Activated naive CD4-positive, alpha-beta T cell treated with anti-CD3 and anti-CD28 coated beads for 36 hours (primary cell): ENCODE measurements at regions not wholly inside any gene's neighbourhood (a gene's known extent, or its start where the extent isn't known, plus 50 kb on each side); places are given as distances from the start of the nearest gene placed in this dataset.

Experiments
- CTCF ChIA-PET: fragments of 350-600 bp; sonication (Branson Sonifier 250); formaldehyde crosslinking; loops from one replicate; lab custom pipeline; 2021; ENCODE audit warnings: antibody characterized with exemption; lab: Charles Lee
- DNase-seq: peaks from one replicate; pipeline ENCODE4 v3.0.0-alpha.2; 2020
- H3K27ac Mint-ChIP-seq: one replicate; pipeline ENCODE4 v1.8.0; 2021; ENCODE audit warnings: mild to moderate bottlenecking, mixed read lengths
- H3K27me3 Mint-ChIP-seq: one replicate; pipeline ENCODE4 v1.8.0; 2021; ENCODE audit warnings: low read depth, mixed read lengths
- H3K36me3 Mint-ChIP-seq: one replicate; pipeline ENCODE4 v1.8.0; 2021; ENCODE audit warnings: low read depth, mixed read lengths
- H3K4me1 Mint-ChIP-seq: one replicate; pipeline ENCODE4 v1.8.0; 2021; ENCODE audit warnings: low read depth, mixed read lengths
- H3K4me3 Mint-ChIP-seq: one replicate; pipeline ENCODE4 v1.8.0; 2021; ENCODE audit warnings: mild to moderate bottlenecking, moderate library complexity, mixed read lengths
- H3K9me3 Mint-ChIP-seq: one replicate; pipeline ENCODE4 v1.8.0; 2021; ENCODE audit warnings: mixed read lengths
- intact Hi-C: fragments of 100-400 bp; cut with micrococcal nuclease; formaldehyde crosslinking; loops from one replicate; pipeline ENCODE4 v1.15.1; 2023

GRCh38 chr2:150587547-150588505, 100.4 kb upstream of the RND3 start:
- H3K4me3 Mint-ChIP-seq, result no peak overlapping the region
- H3K27me3 Mint-ChIP-seq, result peaks cover 4% of the 10 kb centered on the region
- no peaks in the 10 kb centered on the region for H3K9me3 Mint-ChIP-seq
- CTCF ChIA-PET, result no interaction called here
- intact Hi-C loops, result no loop called here
- no peak overlapping the region for H3K27ac Mint-ChIP-seq
- no peaks in the 10 kb centered on the region for H3K36me3 Mint-ChIP-seq
- no peak for DNase-seq
- no peaks in the 10 kb centered on the region for H3K4me1 Mint-ChIP-seq

- no peaks in the 10 kb centered on the region for H3K4me1 Mint-ChIP-seq
- H3K27ac Mint-ChIP-seq, result no peak overlapping the region
- no peak for DNase-seq
- H3K27me3 Mint-ChIP-seq, result peaks cover 4% of the 10 kb centered on the region
- intact Hi-C loops, result no loop called here
- H3K36me3 Mint-ChIP-seq, result no peaks in the 10 kb centered on the region
- H3K9me3 Mint-ChIP-seq, result no peaks in the 10 kb centered on the region
- CTCF ChIA-PET, result no interaction called here
- no peak overlapping the region for H3K4me3 Mint-ChIP-seq
Observed at GRCh38 chr2:150586858-150587257, 99.4 kb upstream of the RND3 start.

GRCh38 chr2:150585221-150585971, 97.9 kb upstream of the RND3 start:
- H3K4me3 Mint-ChIP-seq, result no peak overlapping the region
- CTCF ChIA-PET, result no interaction called here
- H3K27me3 Mint-ChIP-seq, result peaks cover 4% of the 10 kb centered on the region
- H3K36me3 Mint-ChIP-seq, result no peaks in the 10 kb centered on the region
- no peaks in the 10 kb centered on the region for H3K4me1 Mint-ChIP-seq
- no peak overlapping the region for H3K27ac Mint-ChIP-seq
- DNase-seq, result no peak
- no peaks in the 10 kb centered on the region for H3K9me3 Mint-ChIP-seq
- intact Hi-C loops, result no loop called here

- Mint-ChIP-seq H3K36me3 (no peaks in the 10 kb centered on the region), H3K4me3 (no peak overlapping the region), H3K27ac (no peak overlapping the region), H3K9me3 (peaks cover 6% of the 10 kb centered on the region), H3K4me1 (no peaks in the 10 kb centered on the region), H3K27me3 (peaks cover 4% of the 10 kb centered on the region)
- intact Hi-C loops, result no loop called here
- no peak for DNase-seq
- CTCF ChIA-PET, result no interaction called here
Observed at GRCh38 chr2:150584081-150584480, 96.6 kb upstream of the RND3 start.

GRCh38 chr2:150581717-150582472, 94.4 kb upstream of the RND3 start:
- DNase-seq, result no peak
- Mint-ChIP-seq H3K36me3 (no peaks in the 10 kb centered on the region), H3K4me3 (no peak overlapping the region), H3K4me1 (no peaks in the 10 kb centered on the region), H3K27ac (no peak overlapping the region), H3K27me3 (peaks cover 4% of the 10 kb centered on the region), H3K9me3 (peaks cover 20% of the 10 kb centered on the region)
- CTCF ChIA-PET, result no interaction called here
- intact Hi-C loops, result no loop called here

- no peak for DNase-seq
- CTCF ChIA-PET, result interaction anchor here (1.0 kb wide), 1 partner anchor 177 kb away, joined by 4 read pairs; no protein-coding TSS in a partner anchor
- H3K4me3 Mint-ChIP-seq, result no peak overlapping the region
- no peaks in the 10 kb centered on the region for H3K36me3 Mint-ChIP-seq
- no peak overlapping the region for H3K27ac Mint-ChIP-seq
- H3K4me1 Mint-ChIP-seq, result no peaks in the 10 kb centered on the region
- intact Hi-C loops, result no loop called here
- H3K9me3 Mint-ChIP-seq, result peaks cover 20% of the 10 kb centered on the region
- no peaks in the 10 kb centered on the region for H3K27me3 Mint-ChIP-seq
Observed at GRCh38 chr2:150578481-150578880, 91.0 kb upstream of the RND3 start.

- H3K36me3 Mint-ChIP-seq, result no peaks in the 10 kb centered on the region
- H3K4me1 Mint-ChIP-seq, result no peaks in the 10 kb centered on the region
- intact Hi-C loops, result no loop called here
- no peak for DNase-seq
- no peak overlapping the region for H3K27ac Mint-ChIP-seq
- CTCF ChIA-PET, result no interaction called here
- H3K27me3 Mint-ChIP-seq, result peaks cover 2% of the 10 kb centered on the region
- H3K9me3 Mint-ChIP-seq, result peaks cover 20% of the 10 kb centered on the region
- no peak overlapping the region for H3K4me3 Mint-ChIP-seq
Observed at GRCh38 chr2:150575861-150576260, 88.4 kb upstream of the RND3 start.

GRCh38 chr2:150572961-150573395, 85.5 kb upstream of the RND3 start:
- intact Hi-C loops, result no loop called here
- peaks cover 6% of the 10 kb centered on the region for H3K9me3 Mint-ChIP-seq
- H3K4me3 Mint-ChIP-seq, result no peak overlapping the region
- H3K4me1 Mint-ChIP-seq, result no peaks in the 10 kb centered on the region
- no peak for DNase-seq
- H3K27ac Mint-ChIP-seq, result no peak overlapping the region
- H3K36me3 Mint-ChIP-seq, result no peaks in the 10 kb centered on the region
- CTCF ChIA-PET, result no interaction called here
- H3K27me3 Mint-ChIP-seq, result peaks cover 2% of the 10 kb centered on the region

- CTCF ChIA-PET, result no interaction called here
- intact Hi-C loops, result no loop called here
- Mint-ChIP-seq H3K4me1 (no peaks in the 10 kb centered on the region), H3K27ac (no peak overlapping the region), H3K9me3 (no peaks in the 10 kb centered on the region), H3K27me3 (peaks cover 2% of the 10 kb centered on the region), H3K4me3 (no peak overlapping the region), H3K36me3 (no peaks in the 10 kb centered on the region)
- no peak for DNase-seq
Observed at GRCh38 chr2:150572194-150572766, 84.8 kb upstream of the RND3 start.

GRCh38 chr2:150571121-150571520, 83.7 kb upstream of the RND3 start:
- no peak overlapping the region for H3K27ac Mint-ChIP-seq

GRCh38 chr2:150570712-150571111, 83.2 kb upstream of the RND3 start:
- Mint-ChIP-seq H3K27me3 (peaks cover 2% of the 10 kb centered on the region), H3K4me1 (no peaks in the 10 kb centered on the region), H3K36me3 (no peaks in the 10 kb centered on the region), H3K9me3 (no peaks in the 10 kb centered on the region), H3K27ac (no peak overlapping the region), H3K4me3 (no peak overlapping the region)
- intact Hi-C loops, result no loop called here
- DNase-seq, result no peak
- CTCF ChIA-PET, result no interaction called here

More at GRCh38 chr2:150571121-150571520, 83.7 kb upstream of the RND3 start:
- H3K36me3 Mint-ChIP-seq, result no peaks in the 10 kb centered on the region
- CTCF ChIA-PET, result no interaction called here
- no peak for DNase-seq
- intact Hi-C loops, result no loop called here
- H3K27me3 Mint-ChIP-seq, result peaks cover 2% of the 10 kb centered on the region
- H3K4me1 Mint-ChIP-seq, result no peaks in the 10 kb centered on the region
- H3K9me3 Mint-ChIP-seq, result no peaks in the 10 kb centered on the region
- no peak overlapping the region for H3K4me3 Mint-ChIP-seq

GRCh38 chr2:150569761-150570160, 82.3 kb upstream of the RND3 start:
- Mint-ChIP-seq H3K27ac (no peak overlapping the region), H3K36me3 (no peaks in the 10 kb centered on the region), H3K9me3 (no peaks in the 10 kb centered on the region), H3K27me3 (peaks cover 2% of the 10 kb centered on the region), H3K4me3 (no peak overlapping the region), H3K4me1 (no peaks in the 10 kb centered on the region)
- no peak for DNase-seq
- CTCF ChIA-PET, result no interaction called here
- intact Hi-C loops, result no loop called here
